Spleen (tissue), 7 donors: ENCODE measurements at regions not wholly inside any gene's neighbourhood (a gene's known extent, or its start where the extent isn't known, plus 50 kb on each side); places are given as distances from the start of the nearest gene placed in this dataset.

ENCODE experiments used
- CTCF ChIP-seq, 11 experiments: fragments of 200-600 bp in 7 of 11; fragments of 450-650 bp in 4 of 11; sonication (generic) in 4 of 11; IDR thresholded peaks in 8 of 11; conservative IDR thresholded peaks in 3 of 11; 1 replicate in 7 of 11; 2 replicates in 4 of 11; pipeline versions ENCODE4 v1.4.0 to v1.8.0; 2016 to 2021; ENCODE audit warnings: antibody characterized with exemption in 11 of 11, inconsistent platforms in 4 of 11, mild to moderate bottlenecking in 1 of 11
- POLR2A ChIP-seq, 3 donors: fragments of 450-650 bp; IDR thresholded peaks; one replicate each; pipeline ENCODE4 v1.5.1; 2017; ENCODE audit warnings: antibody characterized with exemption in 3 of 3, mild to moderate bottlenecking in 1 of 3
- POLR2AphosphoS5 ChIP-seq, 3 donors: sonication (generic); formaldehyde crosslinking; IDR thresholded peaks; one replicate each; pipeline ENCODE4 v1.5.1; 2017; ENCODE audit warnings: antibody characterized with exemption in 3 of 3
- donor health status: DM: no; HTN: no; CAD: no; lungs with moderate emphysema.
- donor health status: DM: no; HTN: no; CAD: no.
- donor health status: DM: no; HTN: no; CAD: no.

- TF ChIP-seq CTCF (IDR thresholded peaks at IDR 0.05 in 8 of 11, conservative IDR thresholded peaks at IDR 0.05 in 3 of 11) (no peak), POLR2A (IDR thresholded peaks at IDR 0.05) (no peak), POLR2AphosphoS5 (IDR thresholded peaks at IDR 0.05) (no peak)
Measured at GRCh38 chr5:96199713-96200183, 233.3 kb downstream of the PCSK1 start.
